Neuronal stem cell (in vitro differentiated cells): ENCODE measurements at regions not wholly inside any gene's neighbourhood (a gene's known extent, or its start where the extent isn't known, plus 50 kb on each side); places are given as distances from the start of the nearest gene placed in this dataset.
A peak's percentile ranks its signal among the peaks of the same experiment; 100 is the strongest.

Source experiments
- DNase-seq: peaks from one replicate; pipeline ENCODE4 v3.0.0-alpha.2; 2013; ENCODE audit warnings: low spot score
- H2AFZ ChIP-seq: one replicate; pipeline ENCODE4 v1.6.1; 2013; ENCODE audit warnings: mild to moderate bottlenecking, low read length, inconsistent platforms
- H2AK5ac ChIP-seq: 2 replicates; pipeline ENCODE4 v1.6.1; 2013; ENCODE audit warnings: low read depth, mild to moderate bottlenecking, inconsistent platforms, low read length, moderate library complexity, mixed read lengths
- H2BK120ac ChIP-seq: 2 replicates; pipeline ENCODE4 v1.6.1; 2013; ENCODE audit warnings: low read depth, mild to moderate bottlenecking, inconsistent platforms, low read length, moderate library complexity, mixed read lengths
- H2BK12ac ChIP-seq: one replicate; pipeline ENCODE4 v1.6.1; 2013; ENCODE audit warnings: low read length, inconsistent platforms
- H2BK15ac ChIP-seq: 2 replicates; pipeline ENCODE4 v1.6.1; 2013; ENCODE audit warnings: mild to moderate bottlenecking, low read length, inconsistent platforms, mixed read lengths
- H2BK5ac ChIP-seq: one replicate; pipeline ENCODE4 v1.6.1; 2013; ENCODE audit warnings: inconsistent platforms, mild to moderate bottlenecking, low read length, moderate library complexity
- H3K14ac ChIP-seq: one replicate; pipeline ENCODE4 v1.6.1; 2013; ENCODE audit warnings: low read length, inconsistent platforms
- H3K18ac ChIP-seq: 2 replicates; pipeline ENCODE4 v1.6.1; 2013; ENCODE audit warnings: low read length, inconsistent platforms
- H3K23ac ChIP-seq: 2 replicates; pipeline ENCODE4 v1.6.1; 2013; ENCODE audit warnings: low read depth, mild to moderate bottlenecking, mixed read lengths, low read length, inconsistent platforms; ENCODE audit not compliant: poor library complexity
- H3K27ac ChIP-seq: replicated peaks from 3 replicates; pipeline ENCODE4 v1.5.1; 2013; ENCODE audit warnings: low read length, inconsistent platforms
- H3K27me3 ChIP-seq, 3 experiments: 2 replicates each; pipeline ENCODE4 v1.6.1; 2013; ENCODE audit warnings: low read length in 3 of 3, mild to moderate bottlenecking in 2 of 3, inconsistent platforms in 1 of 3, low read depth in 1 of 3, mixed read lengths in 1 of 3, moderate library complexity in 1 of 3; ENCODE audit not compliant: control insufficient read depth in 3 of 3, insufficient read depth in 3 of 3
- H3K36me3 ChIP-seq, 2 donors: replicated peaks in 1 of 2; 2 replicates each; pipeline ENCODE4 v1.6.1; 2013; ENCODE audit warnings: low read length in 2 of 2; ENCODE audit not compliant: control insufficient read depth in 2 of 2, insufficient read depth in 2 of 2
- H3K4ac ChIP-seq: 2 replicates; pipeline ENCODE4 v1.6.1; 2013; ENCODE audit warnings: inconsistent platforms, mild to moderate bottlenecking, low read length, moderate library complexity
- H3K4me1 ChIP-seq, 2 donors: 1 replicate in 1 of 2; 2 replicates in 1 of 2; pipeline ENCODE4 v1.6.1; 2013; ENCODE audit warnings: low read length in 2 of 2, low read depth in 1 of 2; ENCODE audit not compliant: control insufficient read depth in 2 of 2, insufficient read depth in 1 of 2
- H3K4me2 ChIP-seq: one replicate; pipeline ENCODE4 v1.6.1; 2013; ENCODE audit warnings: mild to moderate bottlenecking, low read length, inconsistent platforms; ENCODE audit not compliant: insufficient read depth, poor library complexity, severe bottlenecking
- H3K4me3 ChIP-seq, 2 donors: 2 replicates each; pipeline ENCODE4 v1.5.1; 2013; ENCODE audit warnings: low read length in 2 of 2, mild to moderate bottlenecking in 2 of 2, inconsistent platforms in 1 of 2, moderate library complexity in 1 of 2
- H3K79me1 ChIP-seq: one replicate; pipeline ENCODE4 v1.6.1; 2013; ENCODE audit warnings: low read depth, mild to moderate bottlenecking, inconsistent platforms, low read length, moderate library complexity
- H3K9ac ChIP-seq: one replicate; pipeline ENCODE4 v1.6.1; 2013; ENCODE audit warnings: mild to moderate bottlenecking, low read depth, low read length, inconsistent platforms; ENCODE audit not compliant: poor library complexity
- H3K9me3 ChIP-seq, 2 donors: replicated peaks in 1 of 2; 2 replicates each; pipeline versions ENCODE3 to v1.6.1; 2013; ENCODE audit warnings: low read length in 2 of 2, mild to moderate bottlenecking in 2 of 2, inconsistent platforms in 1 of 2, low read depth in 1 of 2, mixed read lengths in 1 of 2, moderate library complexity in 1 of 2; ENCODE audit not compliant: control insufficient read depth in 2 of 2, insufficient read depth in 1 of 2
- H4K8ac ChIP-seq: one replicate; pipeline ENCODE4 v1.6.1; 2013; ENCODE audit warnings: low read depth, mild to moderate bottlenecking, inconsistent platforms, low read length, moderate library complexity
- H4K91ac ChIP-seq: one replicate; pipeline ENCODE4 v1.6.1; 2013; ENCODE audit warnings: low read length, low read depth, mild to moderate bottlenecking, inconsistent platforms; ENCODE audit not compliant: poor library complexity
- WGBS, 2 donors: extraction: QIAGEN DNeasy Blood & Tissue Kit; methylation state at CpG; one replicate each; pipeline ENCODE4 v1.1.7; 2013; ENCODE audit warnings: missing lambda C conversion rate in 2 of 2, mixed read lengths in 1 of 2; ENCODE audit not compliant: insufficient read length in 2 of 2, insufficient replicate concordance in 1 of 2; ENCODE audit errors: extremely low coverage in 2 of 2; 5-methylcytosine and 5-hydroxymethylcytosine counted together

- Histone ChIP-seq H2AFZ (peak overlapping the region; percentile 57), H3K23ac (no peak overlapping the region), H2BK12ac (no peak overlapping the region), H3K4ac (no peak overlapping the region), H3K36me3 (no peaks in the 10 kb centered on the region), H4K8ac (no peak overlapping the region), H3K27me3 (no peaks in the 10 kb centered on the region), H2BK15ac (no peak overlapping the region), H3K9ac (no peak overlapping the region), H2BK5ac (no peak overlapping the region), H3K4me2 (no peak overlapping the region), H3K4me1 (peaks cover 0 to 3% of the 10 kb centered on the region in 2 donors), H3K14ac (no peak overlapping the region), H4K91ac (no peak overlapping the region), H2BK120ac (no peak overlapping the region), H2AK5ac (no peak overlapping the region), H3K27ac (no peak overlapping the region), H3K79me1 (no peaks in the 10 kb centered on the region), H3K4me3 (no peak overlapping the region), H3K18ac (no peak overlapping the region), H3K9me3 (peaks cover 0 to 2% of the 10 kb centered on the region in 2 donors)
- no peak for DNase-seq
- WGBS, 2 donors = no CpG with 5 or more reads among the region's 1 CpG
These were observed 283.3 kb upstream of the DKK2 start for GRCh38 chr4:107319386-107319785.

- H2BK15ac ChIP-seq = no peak overlapping the region
- no peak overlapping the region for H4K8ac ChIP-seq
- no CpG with 5 or more reads among the region's 1 CpG for WGBS, 2 donors
- H3K79me1 ChIP-seq = no peaks in the 10 kb centered on the region
- H3K4me3 ChIP-seq = no peak overlapping the region
- no peak overlapping the region for H3K14ac ChIP-seq
- no peak for DNase-seq
- H2BK5ac ChIP-seq = no peak overlapping the region
- H2BK12ac ChIP-seq = no peak overlapping the region
- H3K4me1 ChIP-seq = peaks cover 0 to 3% of the 10 kb centered on the region in 2 donors
- no peaks in the 10 kb centered on the region for H3K9me3 ChIP-seq
- no peak overlapping the region for H3K18ac ChIP-seq
- no peak overlapping the region for H4K91ac ChIP-seq
- no peak overlapping the region for H2AK5ac ChIP-seq
- H2BK120ac ChIP-seq = no peak overlapping the region
- no peaks in the 10 kb centered on the region for H3K36me3 ChIP-seq
- H3K4me2 ChIP-seq = no peak overlapping the region
- no peak overlapping the region for H3K23ac ChIP-seq
- H2AFZ ChIP-seq = peak overlapping the region; percentile 22
- H3K27me3 ChIP-seq = no peaks in the 10 kb centered on the region
- H3K27ac ChIP-seq = no peak overlapping the region
- H3K9ac ChIP-seq = no peak overlapping the region
- H3K4ac ChIP-seq = no peak overlapping the region
These were observed 282.0 kb upstream of the DKK2 start for GRCh38 chr4:107318078-107318477.

GRCh38 chr4:107317611-107318010 is 281.5 kb upstream of the DKK2 start:
- no peak overlapping the region for H3K27ac ChIP-seq
- no peak overlapping the region for H3K18ac ChIP-seq
- no peak overlapping the region for H2AFZ ChIP-seq
- no peak overlapping the region for H2BK15ac ChIP-seq
- no peak overlapping the region for H3K4me3 ChIP-seq
- no peak overlapping the region for H3K14ac ChIP-seq
- H2BK5ac ChIP-seq = no peak overlapping the region
- H3K79me1 ChIP-seq = no peaks in the 10 kb centered on the region
- H3K4me1 ChIP-seq = peaks cover 0 to 3% of the 10 kb centered on the region in 2 donors
- DNase-seq = no peak
- H3K27me3 ChIP-seq = no peaks in the 10 kb centered on the region
- H3K9ac ChIP-seq = no peak overlapping the region
- H3K23ac ChIP-seq = no peak overlapping the region
- H2BK120ac ChIP-seq = no peak overlapping the region
- no peak overlapping the region for H3K4ac ChIP-seq
- H4K8ac ChIP-seq = no peak overlapping the region
- no peak overlapping the region for H2BK12ac ChIP-seq
- no peak overlapping the region for H2AK5ac ChIP-seq
- H3K9me3 ChIP-seq = no peaks in the 10 kb centered on the region
- H4K91ac ChIP-seq = no peak overlapping the region
- H3K36me3 ChIP-seq = no peaks in the 10 kb centered on the region
- no peak overlapping the region for H3K4me2 ChIP-seq

- no peaks in the 10 kb centered on the region for H3K36me3 ChIP-seq
- no peak overlapping the region for H4K8ac ChIP-seq
- no peaks in the 10 kb centered on the region for H3K79me1 ChIP-seq
- no peak overlapping the region for H3K9ac ChIP-seq
- no peak overlapping the region for H3K4ac ChIP-seq
- H4K91ac ChIP-seq = no peak overlapping the region
- no peak overlapping the region for H2BK15ac ChIP-seq
- no peak overlapping the region for H3K4me2 ChIP-seq
- no peak overlapping the region for H3K23ac ChIP-seq
- no peak for DNase-seq
- H3K9me3 ChIP-seq = no peaks in the 10 kb centered on the region
- peaks cover 0 to 3% of the 10 kb centered on the region in 2 donors for H3K4me1 ChIP-seq
- no peak overlapping the region for H3K18ac ChIP-seq
- H3K14ac ChIP-seq = no peak overlapping the region
- H3K4me3 ChIP-seq = no peak overlapping the region
- H2BK5ac ChIP-seq = no peak overlapping the region
- H2AK5ac ChIP-seq = no peak overlapping the region
- H3K27me3 ChIP-seq = no peaks in the 10 kb centered on the region
- H2BK12ac ChIP-seq = no peak overlapping the region
- H3K27ac ChIP-seq = no peak overlapping the region
- H2AFZ ChIP-seq = no peak overlapping the region
- no peak overlapping the region for H2BK120ac ChIP-seq
These were observed 279.5 kb upstream of the DKK2 start for GRCh38 chr4:107315584-107315983.
